GM12872 (cell line): ENCODE measurements at regions not wholly inside any gene's neighbourhood (a gene's known extent, or its start where the extent isn't known, plus 50 kb on each side); places are given as distances from the start of the nearest gene placed in this dataset.

Experiments
- CTCF ChIP-seq: IDR thresholded peaks from 3 replicates; pipeline ENCODE4 v1.5.1; 2011; ENCODE audit warnings: low read depth, mild to moderate bottlenecking, low read length, moderate library complexity; ENCODE audit not compliant: insufficient read depth

- TF ChIP-seq CTCF = no peak
Measured at GRCh38 chr6:25050356-25050755, 114.6 kb upstream of the RIPOR2 start.

- no peak for TF ChIP-seq CTCF
Measured at GRCh38 chr6:25051083-25051482, 115.3 kb upstream of the RIPOR2 start.

GRCh38 chr6:25052181-25052580 is 116.4 kb upstream of the RIPOR2 start:
- TF ChIP-seq CTCF = no peak

- 0 out of 3 replicates have a peak, but pooled peaks have one; percentile 21 for TF ChIP-seq CTCF
Measured at GRCh38 chr6:25053875-25054371, 118.2 kb upstream of the RIPOR2 start.

- TF ChIP-seq CTCF = no peak
Measured at GRCh38 chr6:25054469-25054868, 118.7 kb upstream of the RIPOR2 start.

- TF ChIP-seq CTCF = no peak
Measured at GRCh38 chr6:25056130-25056529, 120.4 kb upstream of the RIPOR2 start.

- no peak for TF ChIP-seq CTCF
Measured at GRCh38 chr6:25057111-25057905, 121.5 kb upstream of the RIPOR2 start.
